ENCODE measurements at regions not wholly inside any gene's neighbourhood (a gene's known extent, or its start where the extent isn't known, plus 50 kb on each side); places are given as distances from the start of the nearest gene placed in this dataset.

DNA sequence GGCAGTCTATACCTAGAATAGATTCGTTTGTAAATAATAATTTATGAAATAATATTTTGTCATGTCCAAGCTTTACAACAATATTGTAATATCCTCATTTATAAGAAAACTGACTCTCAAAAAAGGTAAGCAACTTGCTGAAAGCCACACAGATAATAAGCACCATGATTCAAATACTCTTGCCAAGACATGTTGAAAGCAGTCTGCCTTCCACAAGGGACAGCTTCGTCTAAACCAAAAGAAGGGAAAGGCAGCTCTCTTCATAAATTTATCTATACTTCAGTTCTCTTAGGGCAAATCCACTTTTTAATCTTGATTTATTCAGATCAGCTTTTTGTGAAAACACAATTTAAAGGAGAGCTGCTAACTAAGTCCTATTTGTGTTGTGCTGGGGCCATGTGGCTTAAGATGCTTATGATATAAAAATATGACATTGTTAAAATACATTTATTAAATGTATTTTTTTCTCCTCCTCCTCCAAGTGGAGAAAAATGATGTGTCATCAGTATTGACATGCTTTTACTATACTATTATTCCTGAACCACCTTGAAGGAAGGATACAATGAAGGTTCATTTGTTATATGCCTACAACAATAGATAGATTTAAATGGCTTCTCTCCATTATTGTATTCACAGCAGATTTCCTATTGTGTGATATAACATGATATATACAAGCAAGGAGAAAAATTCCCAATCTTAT, 737.0 kb downstream of the HDGFL1 start:
- H3K27ac ChIP-seq (ENCODE audit: low read depth, low read length): no peak overlapping the region
- H3K27me3 ChIP-seq (ENCODE audit: control insufficient read depth, insufficient read depth, low read length): no peaks in the 10 kb centered on the region
- no peak overlapping the region for H3K9ac ChIP-seq (ENCODE audit: low read length)
- H3K36me3 ChIP-seq (ENCODE audit: control insufficient read depth, insufficient read depth, low read length): no peaks in the 10 kb centered on the region
- no peak overlapping the region for H3K4me3 ChIP-seq (ENCODE audit: low read length)
- H3K4me1 ChIP-seq (ENCODE audit: control insufficient read depth, insufficient read depth, low read length): no peaks in the 10 kb centered on the region

DNA sequence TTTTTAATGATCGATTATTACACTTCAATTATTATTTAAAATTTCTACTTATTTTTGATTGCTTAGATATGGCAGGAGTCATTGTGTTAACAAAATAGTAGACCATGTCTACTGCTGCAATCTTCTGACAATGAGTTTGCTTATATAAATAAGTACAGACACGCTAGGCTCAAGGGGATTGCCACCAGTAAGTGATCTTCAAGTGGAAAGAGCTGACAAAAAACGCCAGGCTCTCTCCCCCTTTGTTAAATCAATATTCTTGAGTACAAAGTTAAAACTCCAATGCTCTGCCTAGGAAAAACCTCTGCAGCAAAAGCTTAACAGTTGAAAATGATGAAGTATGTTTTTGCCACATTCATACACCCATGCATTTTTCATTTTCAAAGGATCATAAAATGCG, 738.1 kb downstream of the HDGFL1 start:
- no peak overlapping the region for H3K4me3 ChIP-seq (ENCODE audit: low read length)

GRCh38 chr6:23308166-23308565, 738.8 kb downstream of the HDGFL1 start:
- no peak overlapping the region for H3K9ac ChIP-seq (ENCODE audit: low read length)

More for the DNA sequence above, 738.1 kb downstream of the HDGFL1 start:
- Histone ChIP-seq H3K36me3 (ENCODE audit: control insufficient read depth, insufficient read depth, low read length) (no peaks in the 10 kb centered on the region), H3K9ac (ENCODE audit: low read length) (no peak overlapping the region), H3K27me3 (ENCODE audit: control insufficient read depth, insufficient read depth, low read length) (no peaks in the 10 kb centered on the region), H3K27ac (ENCODE audit: low read depth, low read length) (no peak overlapping the region), H3K4me1 (ENCODE audit: control insufficient read depth, insufficient read depth, low read length) (no peaks in the 10 kb centered on the region)

DNA sequence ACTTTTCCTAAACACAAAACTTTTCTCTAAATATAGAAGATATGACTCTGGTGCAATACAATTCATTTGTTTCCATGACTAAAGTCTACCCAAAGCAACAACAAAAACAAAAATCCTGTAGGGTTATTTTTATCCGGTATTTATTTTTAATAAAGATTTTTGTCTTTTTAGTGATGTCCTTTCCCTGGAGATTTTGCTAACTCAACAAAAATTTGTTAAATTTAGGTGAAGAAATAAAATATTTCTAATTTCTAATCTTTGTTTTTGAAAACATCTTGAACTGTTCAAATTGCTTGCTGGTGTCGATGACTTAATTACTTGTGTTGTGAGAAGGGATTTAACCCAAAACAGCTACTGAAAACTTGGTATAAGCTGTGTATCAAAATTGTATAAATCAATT, 741.8 kb downstream of the HDGFL1 start:
- no peak overlapping the region for H3K4me3 ChIP-seq (ENCODE audit: low read length)
- H3K4me1 ChIP-seq (ENCODE audit: control insufficient read depth, insufficient read depth, low read length): no peaks in the 10 kb centered on the region
- no peak overlapping the region for H3K9ac ChIP-seq (ENCODE audit: low read length)
- no peaks in the 10 kb centered on the region for H3K27me3 ChIP-seq (ENCODE audit: control insufficient read depth, insufficient read depth, low read length)
- H3K27ac ChIP-seq (ENCODE audit: low read depth, low read length): no peak overlapping the region
- H3K36me3 ChIP-seq (ENCODE audit: control insufficient read depth, insufficient read depth, low read length): no peaks in the 10 kb centered on the region

More at GRCh38 chr6:23308166-23308565, 738.8 kb downstream of the HDGFL1 start:
- no peak overlapping the region for H3K4me3 ChIP-seq (ENCODE audit: low read length)
- H3K36me3 ChIP-seq (ENCODE audit: control insufficient read depth, insufficient read depth, low read length): no peaks in the 10 kb centered on the region
- no peaks in the 10 kb centered on the region for H3K27me3 ChIP-seq (ENCODE audit: control insufficient read depth, insufficient read depth, low read length)
- no peak overlapping the region for H3K27ac ChIP-seq (ENCODE audit: low read depth, low read length)
- no peaks in the 10 kb centered on the region for H3K4me1 ChIP-seq (ENCODE audit: control insufficient read depth, insufficient read depth, low read length)

DNA sequence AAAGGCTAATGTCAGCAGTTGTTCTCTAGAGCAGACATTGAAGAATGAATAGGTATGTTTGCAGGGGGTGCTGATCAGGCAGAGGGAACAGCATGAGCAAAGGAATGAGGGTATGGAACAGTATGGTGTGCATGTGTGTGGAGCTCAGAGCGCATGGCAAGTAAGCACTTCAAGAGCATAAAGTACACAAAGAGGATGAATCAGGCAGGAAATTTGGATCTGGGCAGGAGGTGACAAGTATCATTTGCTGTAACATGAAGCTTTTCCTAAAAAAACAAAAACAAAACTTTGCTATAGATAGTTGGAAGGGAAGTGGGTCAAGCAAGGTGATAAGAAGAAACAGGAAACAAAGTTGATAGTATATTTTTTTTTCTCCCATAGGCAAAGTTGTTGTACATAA, 746.8 kb downstream of the HDGFL1 start:
- no peaks in the 10 kb centered on the region for H3K4me1 ChIP-seq (ENCODE audit: control insufficient read depth, insufficient read depth, low read length)
- H3K4me3 ChIP-seq (ENCODE audit: low read length): no peak overlapping the region
- no peak overlapping the region for H3K27ac ChIP-seq (ENCODE audit: low read depth, low read length)
- H3K27me3 ChIP-seq (ENCODE audit: control insufficient read depth, insufficient read depth, low read length): no peaks in the 10 kb centered on the region
- no peaks in the 10 kb centered on the region for H3K36me3 ChIP-seq (ENCODE audit: control insufficient read depth, insufficient read depth, low read length)
- no peak overlapping the region for H3K9ac ChIP-seq (ENCODE audit: low read length)

DNA sequence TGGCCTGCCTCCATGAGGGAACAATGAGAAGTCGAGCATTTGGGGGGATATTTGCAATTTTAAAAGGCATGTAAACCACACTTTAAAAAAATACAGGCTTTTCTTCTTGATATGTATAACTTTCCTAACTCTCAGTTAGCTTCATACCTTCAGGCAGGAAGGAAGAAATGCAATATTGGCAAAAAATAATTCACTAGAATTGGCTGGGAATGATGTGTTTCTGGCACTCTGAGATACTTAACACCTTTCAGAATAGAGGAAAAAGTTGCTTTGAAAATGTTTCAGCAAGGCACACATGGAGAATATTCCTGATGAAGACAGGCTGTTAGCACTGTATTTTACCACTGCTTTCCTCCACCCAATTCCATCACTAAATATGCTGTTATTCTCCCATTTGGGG, 747.6 kb downstream of the HDGFL1 start:
- Histone ChIP-seq H3K27me3 (ENCODE audit: control insufficient read depth, insufficient read depth, low read length) (no peaks in the 10 kb centered on the region), H3K9ac (ENCODE audit: low read length) (no peak overlapping the region), H3K4me3 (ENCODE audit: low read length) (no peak overlapping the region), H3K4me1 (ENCODE audit: control insufficient read depth, insufficient read depth, low read length) (no peaks in the 10 kb centered on the region), H3K27ac (ENCODE audit: low read depth, low read length) (no peak overlapping the region), H3K36me3 (ENCODE audit: control insufficient read depth, insufficient read depth, low read length) (no peaks in the 10 kb centered on the region)

DNA sequence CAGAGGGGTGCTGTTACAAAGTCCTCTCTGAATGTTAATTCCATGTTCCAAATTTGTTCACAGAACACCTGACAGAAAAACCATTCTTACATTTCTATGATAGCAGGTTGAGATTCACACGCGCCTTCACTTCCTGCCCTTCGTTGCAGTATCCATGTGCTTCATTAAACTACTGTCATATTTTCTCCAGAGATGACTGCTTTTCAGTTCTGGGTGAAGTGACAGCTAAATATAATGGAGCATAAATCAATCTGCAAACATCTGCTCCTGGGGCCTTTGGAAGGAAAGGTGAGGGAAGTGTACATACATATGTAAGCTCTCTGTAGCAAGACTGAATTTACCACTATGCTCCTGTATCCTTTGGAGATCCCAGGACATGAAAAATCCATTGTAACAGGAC, 750.2 kb downstream of the HDGFL1 start:
- Histone ChIP-seq H3K9ac (ENCODE audit: low read length) (no peak overlapping the region), H3K27me3 (ENCODE audit: control insufficient read depth, insufficient read depth, low read length) (no peaks in the 10 kb centered on the region), H3K27ac (ENCODE audit: low read depth, low read length) (no peak overlapping the region), H3K4me1 (ENCODE audit: control insufficient read depth, insufficient read depth, low read length) (no peaks in the 10 kb centered on the region), H3K36me3 (ENCODE audit: control insufficient read depth, insufficient read depth, low read length) (no peaks in the 10 kb centered on the region), H3K4me3 (ENCODE audit: low read length) (no peak overlapping the region)

DNA sequence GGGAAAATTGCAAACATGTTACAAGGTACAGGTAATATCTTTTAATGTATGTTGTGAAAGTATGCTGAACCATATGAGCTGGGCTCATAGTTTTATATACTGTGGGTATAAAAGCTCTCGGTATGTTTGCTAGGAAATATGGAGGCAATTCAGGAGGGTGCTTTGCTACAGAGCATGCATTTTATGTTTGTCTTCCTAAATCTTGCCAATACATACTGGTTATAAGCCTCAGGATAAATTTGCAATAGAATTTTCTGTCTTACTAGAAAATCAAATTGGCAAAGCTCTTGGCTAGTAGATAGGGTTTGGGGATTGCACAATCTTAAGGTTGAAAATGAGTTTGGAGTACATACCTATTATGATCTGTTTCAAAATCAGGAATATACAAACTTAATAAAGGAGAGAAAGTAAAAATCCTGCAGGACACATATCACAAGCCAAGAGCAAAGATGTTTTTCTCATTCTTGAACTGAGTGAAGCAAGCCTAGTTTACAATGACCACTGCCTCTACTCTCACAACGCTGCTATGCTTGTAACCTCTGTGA, 751.2 kb downstream of the HDGFL1 start:
- no peak overlapping the region for H3K9ac ChIP-seq (ENCODE audit: low read length)
- H3K27ac ChIP-seq (ENCODE audit: low read depth, low read length): no peak overlapping the region
- H3K4me3 ChIP-seq (ENCODE audit: low read length): no peak overlapping the region
- H3K36me3 ChIP-seq (ENCODE audit: control insufficient read depth, insufficient read depth, low read length): no peaks in the 10 kb centered on the region
- H3K27me3 ChIP-seq (ENCODE audit: control insufficient read depth, insufficient read depth, low read length): no peaks in the 10 kb centered on the region
- H3K4me1 ChIP-seq (ENCODE audit: control insufficient read depth, insufficient read depth, low read length): no peaks in the 10 kb centered on the region

- Histone ChIP-seq H3K27ac (ENCODE audit: low read depth, low read length) (no peak overlapping the region), H3K9ac (ENCODE audit: low read length) (no peak overlapping the region), H3K27me3 (ENCODE audit: control insufficient read depth, insufficient read depth, low read length) (no peaks in the 10 kb centered on the region), H3K4me1 (ENCODE audit: control insufficient read depth, insufficient read depth, low read length) (no peaks in the 10 kb centered on the region), H3K36me3 (ENCODE audit: control insufficient read depth, insufficient read depth, low read length) (no peaks in the 10 kb centered on the region), H3K4me3 (ENCODE audit: low read length) (no peak overlapping the region)
Observed at GRCh38 chr6:23323897-23324296, 754.5 kb downstream of the HDGFL1 start.

- no peak overlapping the region for H3K4me3 ChIP-seq (ENCODE audit: low read length)
- no peaks in the 10 kb centered on the region for H3K4me1 ChIP-seq (ENCODE audit: control insufficient read depth, insufficient read depth, low read length)
- H3K9ac ChIP-seq (ENCODE audit: low read length): no peak overlapping the region
- no peak overlapping the region for H3K27ac ChIP-seq (ENCODE audit: low read depth, low read length)
- no peaks in the 10 kb centered on the region for H3K36me3 ChIP-seq (ENCODE audit: control insufficient read depth, insufficient read depth, low read length)
- no peaks in the 10 kb centered on the region for H3K27me3 ChIP-seq (ENCODE audit: control insufficient read depth, insufficient read depth, low read length)
Observed at GRCh38 chr6:23325065-23325464, 755.7 kb downstream of the HDGFL1 start.

DNA sequence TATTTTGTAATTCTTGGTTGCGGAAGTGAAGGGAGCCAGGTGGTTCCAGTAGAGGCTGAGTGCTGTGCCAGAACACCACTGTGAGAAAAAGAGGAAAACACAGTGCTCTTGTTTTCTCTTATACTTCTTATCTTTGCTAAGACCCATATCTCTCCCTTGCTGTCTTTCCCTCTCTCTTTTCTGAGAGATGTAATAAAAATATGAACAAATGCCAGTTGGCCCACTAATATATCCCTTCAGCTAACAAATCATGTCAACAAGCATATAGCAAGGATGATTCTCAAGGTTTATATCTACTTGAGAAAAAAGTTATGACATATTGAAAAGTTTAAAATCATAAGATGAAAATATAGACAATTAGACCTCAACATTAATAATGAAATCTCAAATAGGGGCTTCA, 758.3 kb downstream of the HDGFL1 start:
- no peaks in the 10 kb centered on the region for H3K27me3 ChIP-seq (ENCODE audit: control insufficient read depth, insufficient read depth, low read length)
- H3K36me3 ChIP-seq (ENCODE audit: control insufficient read depth, insufficient read depth, low read length): no peaks in the 10 kb centered on the region
- no peak overlapping the region for H3K9ac ChIP-seq (ENCODE audit: low read length)
- H3K4me1 ChIP-seq (ENCODE audit: control insufficient read depth, insufficient read depth, low read length): no peaks in the 10 kb centered on the region
- no peak overlapping the region for H3K4me3 ChIP-seq (ENCODE audit: low read length)
- no peak overlapping the region for H3K27ac ChIP-seq (ENCODE audit: low read depth, low read length)

DNA sequence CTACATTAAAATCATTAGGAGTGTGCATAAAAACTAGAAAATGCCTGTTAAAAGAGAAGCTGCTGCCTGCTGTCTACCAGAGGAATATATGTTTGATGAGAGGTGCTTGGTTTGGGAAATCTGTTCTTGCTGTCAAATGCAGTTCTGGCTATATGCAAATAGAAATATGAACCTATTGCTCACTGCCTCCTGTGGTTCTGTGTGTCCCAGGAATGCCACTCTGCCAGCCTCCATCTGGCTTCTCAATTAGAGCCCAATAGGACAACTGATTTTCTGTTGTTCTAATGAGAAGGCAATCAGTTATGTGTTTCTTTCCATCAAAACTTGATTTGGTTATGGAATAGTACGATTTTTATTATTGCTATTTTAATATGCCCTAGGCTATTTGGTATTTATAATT, 759.7 kb downstream of the HDGFL1 start:
- Histone ChIP-seq H3K4me3 (ENCODE audit: low read length) (no peak overlapping the region), H3K9ac (ENCODE audit: low read length) (no peak overlapping the region), H3K27ac (ENCODE audit: low read depth, low read length) (no peak overlapping the region), H3K36me3 (ENCODE audit: control insufficient read depth, insufficient read depth, low read length) (no peaks in the 10 kb centered on the region), H3K4me1 (ENCODE audit: control insufficient read depth, insufficient read depth, low read length) (no peaks in the 10 kb centered on the region), H3K27me3 (ENCODE audit: control insufficient read depth, insufficient read depth, low read length) (no peaks in the 10 kb centered on the region)

GRCh38 chr6:23330632-23331031, 761.3 kb downstream of the HDGFL1 start:
- no peaks in the 10 kb centered on the region for H3K4me1 ChIP-seq (ENCODE audit: control insufficient read depth, insufficient read depth, low read length)
- H3K4me3 ChIP-seq (ENCODE audit: low read length): no peak overlapping the region
- H3K9ac ChIP-seq (ENCODE audit: low read length): no peak overlapping the region
- H3K27me3 ChIP-seq (ENCODE audit: control insufficient read depth, insufficient read depth, low read length): no peaks in the 10 kb centered on the region
- H3K36me3 ChIP-seq (ENCODE audit: control insufficient read depth, insufficient read depth, low read length): no peaks in the 10 kb centered on the region
- no peak overlapping the region for H3K27ac ChIP-seq (ENCODE audit: low read depth, low read length)
